ENCODE measurements at regions not wholly inside any gene's neighbourhood (a gene's known extent, or its start where the extent isn't known, plus 50 kb on each side); places are given as distances from the start of the nearest gene placed in this dataset.

- Histone ChIP-seq H3K36me3 (ENCODE audit: insufficient read depth, low read length) (no peaks in the 10 kb centered on the region), H3K9me3 (ENCODE audit: low read depth, low read length) (no peaks in the 10 kb centered on the region), H3K27me3 (ENCODE audit: insufficient read depth, low read length) (peaks cover 12% of the 10 kb centered on the region), H3K4me3 (ENCODE audit: insufficient read depth, low read length) (no peak overlapping the region), H2AFZ (ENCODE audit: low read length) (no peak overlapping the region), H3K4me1 (ENCODE audit: insufficient read depth, low read length) (peaks cover 11% of the 10 kb centered on the region), H3K79me2 (ENCODE audit: insufficient read depth, low read length) (no peaks in the 10 kb centered on the region), H3K27ac (ENCODE audit: low read depth, low read length) (no peak overlapping the region), H4K20me1 (ENCODE audit: insufficient read depth, low read length) (no peaks in the 10 kb centered on the region), H3K4me2 (ENCODE audit: insufficient read depth, low read length) (no peak overlapping the region)
- TF ChIP-seq CTCF (IDR thresholded peaks at IDR 0.05; ENCODE audit: extremely low read depth, low read depth, low read length) = no peak
- DNase-seq (ENCODE audit: insufficient read length, low spot score, missing footprints) = peak; percentile 67
Observed at GRCh38 chr17:77772899-77773358, 185.6 kb upstream of the TNRC6C start.

- no peak overlapping the region for H2AFZ ChIP-seq (ENCODE audit: low read length)
- H3K4me2 ChIP-seq (ENCODE audit: insufficient read depth, low read length) = no peak overlapping the region
- no peak for TF ChIP-seq CTCF (IDR thresholded peaks at IDR 0.05; ENCODE audit: extremely low read depth, low read depth, low read length)
- no peaks in the 10 kb centered on the region for H3K36me3 ChIP-seq (ENCODE audit: insufficient read depth, low read length)
- no peaks in the 10 kb centered on the region for H3K79me2 ChIP-seq (ENCODE audit: insufficient read depth, low read length)
- DNase-seq (ENCODE audit: insufficient read length, low spot score, missing footprints) = peak; percentile 76
- no peak overlapping the region for H3K27ac ChIP-seq (ENCODE audit: low read depth, low read length)
- no peak overlapping the region for H3K4me3 ChIP-seq (ENCODE audit: insufficient read depth, low read length)
- no peaks in the 10 kb centered on the region for H3K9me3 ChIP-seq (ENCODE audit: low read depth, low read length)
- no peaks in the 10 kb centered on the region for H4K20me1 ChIP-seq (ENCODE audit: insufficient read depth, low read length)
- H3K4me1 ChIP-seq (ENCODE audit: insufficient read depth, low read length) = peaks cover 14% of the 10 kb centered on the region
- H3K27me3 ChIP-seq (ENCODE audit: insufficient read depth, low read length) = peaks cover 8% of the 10 kb centered on the region
Observed at GRCh38 chr17:77774182-77774581, 184.3 kb upstream of the TNRC6C start.

- TF ChIP-seq CTCF (IDR thresholded peaks at IDR 0.05; ENCODE audit: extremely low read depth, low read depth, low read length) = no peak
- Histone ChIP-seq H3K4me1 (ENCODE audit: insufficient read depth, low read length) (peaks cover 14% of the 10 kb centered on the region), H3K4me2 (ENCODE audit: insufficient read depth, low read length) (peak overlapping the region; percentile 7), H2AFZ (ENCODE audit: low read length) (peak overlapping the region; percentile 56), H4K20me1 (ENCODE audit: insufficient read depth, low read length) (no peaks in the 10 kb centered on the region), H3K36me3 (ENCODE audit: insufficient read depth, low read length) (no peaks in the 10 kb centered on the region), H3K79me2 (ENCODE audit: insufficient read depth, low read length) (no peaks in the 10 kb centered on the region), H3K27ac (ENCODE audit: low read depth, low read length) (no peak overlapping the region), H3K9me3 (ENCODE audit: low read depth, low read length) (no peaks in the 10 kb centered on the region), H3K4me3 (ENCODE audit: insufficient read depth, low read length) (no peak overlapping the region), H3K27me3 (ENCODE audit: insufficient read depth, low read length) (peaks cover 19% of the 10 kb centered on the region)
- DNase-seq (ENCODE audit: insufficient read length, low spot score, missing footprints) = peak; percentile 95
Observed at GRCh38 chr17:77778636-77779489, 179.6 kb upstream of the TNRC6C start.

GRCh38 chr17:77779711-77780539 lies 178.6 kb upstream of the TNRC6C start:
- Histone ChIP-seq H2AFZ (ENCODE audit: low read length) (peak overlapping the region; percentile 56), H3K4me3 (ENCODE audit: insufficient read depth, low read length) (no peak overlapping the region), H3K27ac (ENCODE audit: low read depth, low read length) (no peak overlapping the region), H3K27me3 (ENCODE audit: insufficient read depth, low read length) (peaks cover 19% of the 10 kb centered on the region), H3K4me1 (ENCODE audit: insufficient read depth, low read length) (peaks cover 14% of the 10 kb centered on the region), H3K4me2 (ENCODE audit: insufficient read depth, low read length) (peak overlapping the region; percentile 7), H3K36me3 (ENCODE audit: insufficient read depth, low read length) (no peaks in the 10 kb centered on the region), H3K79me2 (ENCODE audit: insufficient read depth, low read length) (no peaks in the 10 kb centered on the region), H3K9me3 (ENCODE audit: low read depth, low read length) (no peaks in the 10 kb centered on the region), H4K20me1 (ENCODE audit: insufficient read depth, low read length) (no peaks in the 10 kb centered on the region)
- peak; percentile 89 for DNase-seq (ENCODE audit: insufficient read length, low spot score, missing footprints)
- no peak for TF ChIP-seq CTCF (IDR thresholded peaks at IDR 0.05; ENCODE audit: extremely low read depth, low read depth, low read length)
